CD4-positive, alpha-beta T cell treated with Interleukin-10 for 1 hour (primary cell): ENCODE measurements at regions not wholly inside any gene's neighbourhood (a gene's known extent, or its start where the extent isn't known, plus 50 kb on each side); places are given as distances from the start of the nearest gene placed in this dataset.
"Not testable (repeated sequence)": the region's sequence is repeated elsewhere in the genome, so short reads cannot be mapped to it uniquely, and the experiment has no call there.

Source experiments
- DNase-seq: peaks from one replicate; pipeline ENCODE4 v3.0.0-alpha.2; 2020

GRCh38 chrX:128929271-128930057, 593.8 kb downstream of the SMARCA1 start:
- no peak for DNase-seq

GRCh38 chrX:128928636-128929035, 594.7 kb downstream of the SMARCA1 start:
- no peak for DNase-seq

- DNase-seq = no peak
Measured at GRCh38 chrX:128927363-128927762, 595.9 kb downstream of the SMARCA1 start.

- no peak for DNase-seq
Measured at GRCh38 chrX:128906753-128907152, 616.5 kb downstream of the SMARCA1 start.

GRCh38 chrX:128901018-128901417, 622.3 kb downstream of the SMARCA1 start:
- no peak for DNase-seq

- no peak for DNase-seq
Measured at GRCh38 chrX:128897621-128898020, 625.7 kb downstream of the SMARCA1 start.

GRCh38 chrX:128891554-128891953, 631.7 kb downstream of the SMARCA1 start:
- no peak for DNase-seq

- DNase-seq = no peak
Measured at GRCh38 chrX:128884430-128884829, 638.9 kb downstream of the SMARCA1 start.

GRCh38 chrX:128883650-128884049, 639.6 kb downstream of the SMARCA1 start:
- DNase-seq = no peak

GRCh38 chrX:128870361-128870760, 652.9 kb downstream of the SMARCA1 start:
- no peak for DNase-seq

GRCh38 chrX:128862557-128862956, 660.7 kb downstream of the SMARCA1 start:
- no peak for DNase-seq

- DNase-seq = no peak
Measured at GRCh38 chrX:128848374-128848773, 674.9 kb downstream of the SMARCA1 start.

- no peak for DNase-seq
Measured at GRCh38 chrX:128846385-128846784, 676.9 kb downstream of the SMARCA1 start.

- DNase-seq = no peak
Measured at GRCh38 chrX:128818690-128819089, 704.6 kb downstream of the SMARCA1 start.

- DNase-seq = no peak
Measured at GRCh38 chrX:128816919-128817318, 706.4 kb downstream of the SMARCA1 start.

- peak; percentile 3 for DNase-seq
Measured at GRCh38 chrX:128807367-128807766, 715.9 kb downstream of the SMARCA1 start.

GRCh38 chrX:128805236-128805635, 718.1 kb downstream of the SMARCA1 start:
- no peak for DNase-seq

GRCh38 chrX:128804828-128805227, 718.5 kb downstream of the SMARCA1 start:
- DNase-seq = no peak

- no peak for DNase-seq
Measured at GRCh38 chrX:128800138-128800537, 723.2 kb downstream of the SMARCA1 start.

- not testable (repeated sequence) for DNase-seq
Measured at GRCh38 chrX:128783139-128783538, 730.9 kb upstream of the ACTRT1 start.

- DNase-seq = peak; percentile 23
Measured at GRCh38 chrX:128781506-128781905, 729.3 kb upstream of the ACTRT1 start.

GRCh38 chrX:128780934-128781333, 728.7 kb upstream of the ACTRT1 start:
- no peak for DNase-seq

- DNase-seq = no peak
Measured at GRCh38 chrX:128769495-128769894, 717.3 kb upstream of the ACTRT1 start.

- DNase-seq = no peak
Measured at GRCh38 chrX:128759745-128760144, 707.5 kb upstream of the ACTRT1 start.

GRCh38 chrX:128759177-128759576, 707.0 kb upstream of the ACTRT1 start:
- no peak for DNase-seq
